ENCODE measurements at regions not wholly inside any gene's neighbourhood (a gene's known extent, or its start where the extent isn't known, plus 50 kb on each side); places are given as distances from the start of the nearest gene placed in this dataset.
A peak's percentile ranks its signal among the peaks of the same experiment; 100 is the strongest.

DNA sequence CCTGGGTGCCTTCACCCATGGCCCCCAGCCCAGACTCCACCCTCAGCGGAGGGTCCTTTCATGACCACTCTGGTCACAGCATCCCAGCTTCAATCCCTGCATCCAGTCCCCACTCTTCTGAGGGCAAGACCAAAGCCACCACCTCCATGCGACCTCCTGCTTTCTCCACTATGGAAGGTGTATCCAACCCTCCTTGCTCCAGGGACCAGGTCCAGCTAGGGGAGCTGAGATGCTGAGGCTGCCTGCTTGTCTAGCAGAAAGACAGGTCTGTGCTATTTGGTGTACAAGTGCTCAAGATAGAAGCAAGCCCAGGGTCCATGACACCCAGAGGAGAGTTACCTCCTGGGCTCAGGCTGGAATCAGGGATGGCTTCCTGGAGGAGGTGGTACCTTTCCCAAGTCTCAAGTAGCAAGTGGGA is 73.8 kb upstream of the RAB6C start:
- peak; percentile 36 for DNase-seq

DNA sequence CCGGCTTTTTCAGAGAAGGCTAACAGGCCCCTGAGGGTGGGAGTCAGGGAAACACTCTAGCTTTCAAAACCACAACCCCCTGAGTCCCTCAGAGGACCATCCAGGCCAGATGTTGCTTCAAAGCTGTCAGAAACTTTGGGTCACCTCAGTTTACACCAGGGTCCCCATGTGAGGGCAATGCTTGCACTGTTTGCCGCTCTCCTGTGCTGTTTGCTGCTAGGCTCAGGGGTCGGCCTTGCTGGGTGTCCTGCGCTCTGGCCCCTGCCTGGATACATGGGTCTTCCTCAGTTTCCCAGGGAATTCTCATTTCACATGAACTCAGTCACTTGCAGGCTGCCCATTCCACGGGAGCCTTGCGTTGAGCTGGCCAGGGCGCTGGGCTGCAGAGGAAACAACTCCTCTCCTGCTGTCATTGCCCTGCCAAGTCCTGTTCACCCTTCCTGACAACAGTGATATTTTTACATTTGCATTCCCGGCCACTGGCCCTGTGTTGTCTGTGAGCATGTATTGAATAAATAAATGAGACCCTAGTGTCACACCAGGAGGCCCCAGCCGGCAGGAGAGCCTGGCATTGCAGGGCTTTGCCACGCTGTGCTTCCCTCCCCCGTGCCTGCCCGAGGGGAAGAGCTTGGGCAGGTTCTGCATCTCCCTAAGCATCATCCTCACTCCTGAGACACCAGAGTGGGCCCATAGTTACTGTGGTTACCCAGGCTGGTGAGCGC is 73.2 kb upstream of the RAB6C start:
- no peak for DNase-seq

DNA sequence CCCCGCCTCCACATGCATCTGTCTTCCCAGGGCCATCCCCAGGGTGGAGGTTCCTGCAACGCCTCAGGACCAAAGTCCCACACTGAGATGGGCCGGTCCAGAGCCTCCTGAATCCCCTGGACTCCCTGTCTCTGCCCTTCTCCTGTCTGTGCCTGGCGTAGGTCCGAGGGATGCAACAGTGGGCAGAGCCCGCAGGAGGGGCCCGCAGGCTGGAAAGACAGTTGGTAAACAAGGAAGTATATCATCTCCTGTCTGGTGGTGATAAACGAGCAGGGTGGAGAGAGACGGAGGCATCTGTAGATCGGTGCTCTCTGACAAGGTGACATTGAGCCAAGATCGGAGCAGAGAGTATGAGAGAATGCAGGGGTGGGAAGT is 72.6 kb upstream of the RAB6C start:
- DNase-seq, result no peak

DNA sequence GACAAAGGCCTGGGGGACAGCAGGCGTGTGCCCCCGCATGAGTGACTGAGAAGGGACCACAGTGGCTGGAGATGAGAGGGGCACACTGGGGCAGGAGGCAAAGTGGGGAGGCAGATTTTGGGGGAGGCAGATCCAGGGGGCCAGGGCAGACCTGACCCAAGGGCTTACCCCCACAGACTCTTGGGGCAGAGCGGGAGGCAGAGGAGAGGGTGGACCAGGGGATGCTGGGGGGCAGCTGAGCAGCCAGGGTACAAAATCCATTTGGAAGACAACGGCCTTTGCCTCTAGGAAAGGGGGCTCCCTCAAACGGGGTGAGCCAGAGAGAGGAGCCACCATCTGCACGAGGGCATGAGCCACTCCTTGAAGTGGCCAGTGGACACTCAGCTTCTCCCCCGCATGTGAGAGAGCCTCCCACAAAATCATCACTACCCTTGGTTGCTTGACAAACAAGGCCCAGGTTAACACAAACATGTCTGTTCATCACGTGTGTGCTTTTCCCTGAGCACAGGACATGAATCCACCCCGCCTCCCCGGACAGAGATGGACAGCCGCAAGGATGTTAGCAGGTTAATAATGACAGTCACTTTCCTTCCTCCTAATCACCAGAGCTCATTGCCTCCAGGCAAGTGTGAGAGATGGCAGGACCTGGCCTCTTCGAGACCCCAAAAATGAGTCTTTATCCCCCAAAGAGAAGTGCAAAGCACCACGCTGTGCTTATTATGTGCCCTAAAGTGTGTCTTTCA is 72.0 kb upstream of the RAB6C start:
- DNase-seq, result no peak

- no peak for DNase-seq
Observed at GRCh38 chr2:129908721-129909373, 70.6 kb upstream of the RAB6C start.

- DNase-seq, result no peak
Observed at GRCh38 chr2:129909651-129910418, 69.6 kb upstream of the RAB6C start.

DNA sequence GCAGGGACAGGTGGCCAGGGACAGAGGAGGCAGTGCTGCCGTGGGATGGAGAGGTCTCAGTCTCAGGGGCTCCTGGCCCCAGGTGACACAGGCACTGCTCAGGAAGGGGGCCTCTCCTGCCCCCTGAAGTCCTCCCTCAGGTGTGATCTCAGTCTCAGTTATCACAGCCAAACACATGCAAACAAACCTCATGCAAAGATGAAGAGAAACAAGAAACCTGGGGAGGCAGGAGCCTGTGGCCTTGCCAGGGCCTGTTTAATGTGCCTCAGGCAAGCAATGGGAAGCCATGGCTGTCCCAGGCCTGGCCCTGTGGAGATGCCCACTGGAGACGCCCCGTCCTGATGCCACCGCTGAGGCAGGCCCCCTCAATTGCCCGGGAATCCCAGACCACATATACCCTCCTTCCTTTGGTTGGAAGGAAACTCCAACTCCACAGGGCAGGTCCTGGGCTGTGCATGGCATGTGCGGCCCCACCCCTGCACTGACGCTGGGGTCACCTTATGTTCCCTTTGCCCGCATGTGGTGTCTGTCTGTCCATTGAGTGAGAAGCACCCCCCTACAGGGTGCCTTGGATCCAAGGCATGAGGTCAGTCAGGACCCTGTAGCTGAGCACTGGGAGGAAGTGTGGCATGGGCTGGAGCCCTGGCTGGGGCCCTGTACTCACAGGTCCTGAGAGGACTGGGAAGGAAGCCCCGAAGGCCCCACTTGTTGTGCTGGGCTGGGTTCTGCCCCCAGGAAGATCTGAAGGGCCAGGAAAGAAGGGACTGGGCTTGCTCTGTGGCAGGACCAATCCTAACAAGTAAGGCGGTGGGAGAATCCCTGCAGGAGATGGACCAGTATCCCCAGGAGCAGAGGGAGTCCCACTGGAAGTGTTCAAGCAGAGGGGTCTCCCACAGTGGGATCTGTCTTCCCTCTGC is 68.8 kb upstream of the RAB6C start:
- DNase-seq, result no peak

GRCh38 chr2:129911363-129912065 is 68.0 kb upstream of the RAB6C start:
- DNase-seq, result peak; percentile 35

DNA sequence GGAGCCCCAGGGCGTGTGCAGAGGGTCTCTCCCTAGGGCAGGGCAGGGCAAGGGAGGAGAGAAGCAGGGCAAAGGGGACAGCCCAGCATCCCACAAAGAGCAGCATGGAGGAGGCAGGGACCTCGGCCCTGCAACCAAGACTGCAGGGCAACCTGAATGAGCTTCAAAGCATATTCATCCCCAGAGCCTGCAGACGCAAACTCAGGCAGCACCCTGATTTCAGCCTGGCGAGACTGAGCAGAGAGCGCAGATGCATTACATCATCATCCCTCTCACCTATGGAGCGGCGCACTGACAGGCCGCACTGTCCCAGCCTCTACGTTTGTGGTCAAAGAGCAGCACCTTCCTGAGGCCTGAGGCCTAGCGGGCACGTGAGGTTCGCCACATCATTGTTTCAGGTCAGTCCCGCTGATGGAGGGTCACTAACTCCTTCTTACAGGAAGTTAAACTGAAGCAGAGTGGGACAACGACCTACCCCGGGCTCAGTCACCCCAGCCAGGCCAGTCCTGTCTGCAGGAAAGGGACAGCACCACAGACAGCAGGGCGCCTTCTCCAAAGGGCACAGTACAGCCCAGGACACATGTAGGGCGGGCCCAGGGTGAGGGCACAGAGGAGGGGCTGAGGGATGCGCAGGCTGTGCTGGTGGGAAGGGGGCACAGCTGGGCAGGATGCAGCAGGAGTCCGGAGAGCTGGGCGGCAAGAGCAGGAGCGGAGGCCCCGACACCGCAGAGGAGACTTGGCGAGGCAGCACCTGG is 67.2 kb upstream of the RAB6C start:
- DNase-seq, result no peak

DNA sequence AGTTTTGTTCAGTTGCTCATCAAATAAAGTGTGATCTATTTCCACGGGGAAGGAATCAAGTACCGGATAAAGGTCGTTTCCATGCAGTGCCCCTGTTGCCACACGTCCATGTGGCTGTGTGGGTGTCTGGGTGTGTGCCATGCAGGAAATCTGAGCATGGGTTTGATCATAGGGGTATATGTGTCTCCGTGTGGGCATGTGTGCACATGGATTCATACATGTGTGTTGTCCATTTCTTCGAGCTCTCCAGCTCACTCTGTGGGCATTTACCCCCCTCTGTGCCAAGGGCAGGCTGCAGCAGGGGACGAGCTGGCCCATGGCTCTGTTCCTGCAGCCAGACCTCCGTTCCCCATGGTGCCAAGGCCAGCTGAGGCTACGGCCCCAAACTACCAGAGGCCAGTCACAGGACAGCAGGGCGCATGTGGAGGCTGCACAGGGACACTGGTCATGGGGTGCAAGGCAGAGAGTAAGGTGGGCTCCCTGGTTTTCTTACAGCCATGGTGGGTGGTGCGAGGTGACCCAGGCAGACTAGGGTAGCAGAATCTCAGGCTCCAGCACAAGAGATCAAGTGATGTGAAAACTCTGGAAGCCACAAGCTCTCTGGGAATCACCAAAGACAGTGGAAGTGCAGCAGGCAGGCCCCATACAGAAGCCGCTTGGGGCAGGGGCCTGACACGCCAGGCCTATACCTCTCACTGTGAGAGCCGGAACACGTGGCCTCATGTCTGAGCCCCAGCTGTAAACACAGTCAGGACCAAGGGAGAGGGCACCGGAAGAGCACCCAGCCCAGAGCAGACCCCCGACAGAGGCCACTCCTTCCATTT is 66.4 kb upstream of the RAB6C start:
- DNase-seq, result no peak

GRCh38 chr2:129913695-129914495 is 65.6 kb upstream of the RAB6C start:
- DNase-seq, result no peak

GRCh38 chr2:129914538-129915302 is 64.7 kb upstream of the RAB6C start:
- DNase-seq, result no peak

GRCh38 chr2:129915303-129915840 is 64.1 kb upstream of the RAB6C start:
- DNase-seq, result no peak

DNA sequence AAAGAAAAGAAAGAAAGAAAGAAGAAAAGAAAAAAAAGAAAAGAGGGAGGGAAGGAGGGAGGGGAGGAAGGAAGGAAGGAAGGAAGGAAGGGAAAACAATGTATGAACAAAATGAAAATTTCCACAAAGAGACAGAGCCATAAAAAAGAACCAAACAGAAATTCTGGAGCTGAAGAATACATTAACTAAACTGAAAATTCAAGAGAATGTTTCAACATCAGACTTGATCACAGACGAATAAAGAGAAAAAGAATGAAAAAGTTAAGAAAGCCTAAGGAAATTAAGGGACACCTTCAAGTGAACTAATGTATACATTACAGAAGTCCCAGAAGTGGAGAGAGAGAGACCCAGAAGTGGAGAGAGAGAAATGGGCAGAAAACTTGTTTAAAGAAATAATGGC is 60.9 kb upstream of the RAB6C start:
- no peak for DNase-seq

DNA sequence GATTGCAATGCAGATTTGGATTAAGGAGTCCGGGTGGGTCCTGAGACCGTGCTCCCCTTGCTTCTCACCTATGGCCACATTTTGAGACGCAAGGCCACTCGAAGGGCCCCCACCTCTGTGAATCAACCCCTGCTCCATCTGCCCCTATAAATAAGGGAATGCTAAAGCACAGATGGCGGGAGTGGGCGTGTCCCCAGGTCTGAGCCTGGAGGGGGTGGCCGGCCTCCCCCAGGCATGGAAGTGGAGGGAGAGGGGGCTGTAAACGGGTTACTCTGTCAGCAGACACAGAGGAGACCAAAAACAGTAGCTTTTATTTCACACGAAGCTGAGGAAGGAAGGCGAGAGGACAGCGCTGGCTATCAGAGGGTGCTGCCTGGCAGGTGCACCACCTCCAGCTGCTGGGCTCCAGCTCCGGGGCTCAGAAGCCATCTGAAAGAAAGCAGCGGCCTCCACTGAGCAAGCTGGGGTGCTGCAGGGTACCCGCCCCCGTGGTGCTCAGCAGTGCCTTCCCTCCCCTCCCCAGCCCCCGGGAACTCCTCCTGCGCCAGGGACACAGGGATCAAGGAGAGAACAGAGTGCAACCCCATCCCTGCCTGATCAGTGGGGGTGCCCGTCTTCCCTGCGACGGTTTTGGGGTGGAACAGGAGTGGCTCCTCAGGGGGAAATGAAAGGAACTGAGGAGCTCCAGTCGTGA is 56.7 kb upstream of the RAB6C start:
- peak; percentile 42 for DNase-seq

DNA sequence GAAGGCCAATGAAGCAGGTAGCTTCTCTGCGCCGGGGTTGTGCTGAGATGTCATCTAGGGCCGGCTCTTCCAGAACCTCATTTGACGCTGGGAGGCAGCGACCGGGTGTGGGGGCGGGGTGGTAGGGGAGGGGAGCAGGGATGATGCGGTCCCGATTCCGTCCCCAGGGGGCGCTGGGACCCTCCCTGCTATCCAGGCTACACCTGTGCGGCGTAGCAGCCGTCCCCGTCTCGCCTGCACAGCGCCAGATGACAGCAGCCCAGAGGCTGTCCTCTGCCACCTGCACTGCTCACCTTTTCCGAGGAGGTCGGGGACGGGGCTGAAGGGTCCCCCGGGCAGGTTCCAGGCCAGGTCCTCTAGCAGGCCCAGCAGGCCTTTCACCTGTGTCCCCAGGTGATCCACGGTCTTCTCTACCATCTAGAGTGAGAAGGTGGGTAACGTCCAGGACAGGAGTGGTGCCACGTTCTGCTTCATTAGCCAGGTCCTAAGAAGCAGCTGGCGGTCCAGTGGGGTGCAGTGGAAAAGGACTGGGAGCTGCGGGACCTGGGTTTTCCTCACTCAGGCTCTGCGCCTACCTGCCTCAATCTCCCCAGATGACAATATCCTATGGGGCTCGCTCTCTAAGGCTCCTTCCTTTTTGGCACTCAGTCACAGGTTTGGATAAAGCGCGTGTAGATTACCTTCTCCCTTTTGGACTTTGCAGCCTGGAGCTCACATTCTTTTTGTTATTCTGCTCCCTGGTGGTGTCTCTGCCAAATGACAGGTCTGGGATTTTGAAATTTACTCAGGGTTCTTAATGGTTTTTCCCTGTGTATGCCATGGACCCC is 56.0 kb upstream of the RAB6C start:
- peak; percentile 58 for DNase-seq

Data from activated CD8-positive, alpha-beta memory T cell treated with anti-CD3 and anti-CD28 coated beads, Interleukin-2, amount 50 U/mL, for 48 hours (primary cell).